HG02870 (cell line): ENCODE measurements at regions not wholly inside any gene's neighbourhood (a gene's known extent, or its start where the extent isn't known, plus 50 kb on each side); places are given as distances from the start of the nearest gene placed in this dataset.

Source experiments
- ATAC-seq: cut with Tn5 transposase; IDR thresholded peaks from one replicate; pipeline ENCODE4 v1.9.1; 2021; ENCODE audit warnings: mild to moderate bottlenecking, moderate library complexity; ENCODE audit not compliant: unreplicated experiment

DNA sequence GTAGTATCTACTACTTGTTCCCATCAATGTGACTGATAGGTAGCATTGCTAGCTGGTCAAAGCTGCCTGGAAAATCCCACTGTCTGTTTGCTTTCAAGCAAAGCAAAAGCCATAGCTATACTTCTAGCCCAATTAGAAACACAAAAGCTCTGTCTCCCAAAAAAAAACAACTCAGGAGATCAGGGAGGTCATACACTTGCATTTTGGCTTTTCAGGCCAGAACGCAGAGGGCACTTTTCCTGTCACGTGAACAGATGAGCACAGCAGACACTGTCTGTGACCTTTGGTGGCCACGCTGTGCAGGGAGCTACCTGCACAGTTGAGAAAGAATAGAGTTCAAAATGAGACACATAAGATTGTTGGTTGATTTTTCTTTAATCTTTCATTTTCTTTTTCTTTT lies 441.7 kb upstream of the PDZRN3 start:
- ATAC-seq = no peak

DNA sequence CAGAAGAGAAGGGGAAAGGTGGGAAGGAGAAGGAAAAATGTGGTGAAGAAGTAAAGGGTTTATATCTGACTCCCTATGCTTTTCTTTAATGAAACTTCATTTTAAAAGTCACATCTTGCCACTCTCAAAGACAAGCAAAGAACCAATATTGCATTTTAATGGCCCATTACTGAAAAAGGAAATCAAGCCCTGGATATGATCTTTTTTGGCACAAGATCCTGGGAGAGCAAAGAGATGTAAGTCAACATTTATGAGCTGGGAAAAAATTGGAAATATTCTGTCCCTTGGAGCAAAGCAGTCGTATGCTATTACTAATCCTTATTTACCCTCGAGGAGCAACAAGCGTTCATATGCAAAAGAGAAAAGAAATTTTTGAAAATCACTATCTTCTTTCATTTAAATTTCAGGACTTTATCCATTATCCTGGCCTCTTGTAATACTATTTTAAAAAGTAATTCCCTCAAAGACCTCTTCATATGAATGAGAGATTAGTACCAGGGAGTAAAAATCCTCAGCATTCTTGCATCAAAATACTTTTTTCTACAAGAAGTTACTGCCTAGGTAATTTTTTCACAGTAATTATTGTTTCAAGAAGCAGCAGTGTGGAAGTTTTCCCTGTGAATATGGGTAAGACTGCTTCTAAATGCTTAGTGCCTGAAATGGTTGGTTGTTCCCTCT lies 435.3 kb upstream of the PDZRN3 start:
- no peak for ATAC-seq

DNA sequence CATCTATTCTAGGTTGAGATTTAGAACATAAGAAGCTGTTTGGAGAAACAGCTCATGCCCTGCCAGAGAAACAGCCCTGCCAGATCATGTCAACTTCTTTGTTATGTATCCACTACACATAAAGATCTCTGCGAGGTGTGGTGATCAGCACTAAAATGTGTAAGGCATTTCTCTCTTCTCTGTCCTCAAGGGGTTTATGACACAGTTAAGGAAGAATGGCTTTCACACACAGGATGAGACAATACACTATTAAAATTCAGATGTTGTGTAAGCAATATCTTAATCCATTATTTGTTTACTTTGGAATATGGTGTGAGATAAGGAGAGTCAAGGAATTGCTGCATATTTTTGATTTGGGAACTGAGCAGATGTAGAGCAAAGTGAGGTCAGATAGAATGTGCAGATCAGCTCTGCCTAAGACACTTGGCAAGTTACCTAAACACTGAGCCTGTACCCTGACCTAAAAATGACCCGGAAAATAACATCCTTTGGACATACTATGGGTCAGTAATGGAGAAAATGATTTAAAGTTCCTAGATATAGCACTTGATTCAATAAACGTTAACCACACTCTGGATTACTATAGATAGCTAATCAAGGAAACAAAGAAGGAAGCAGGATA lies 434.7 kb upstream of the PDZRN3 start:
- no peak for ATAC-seq

DNA sequence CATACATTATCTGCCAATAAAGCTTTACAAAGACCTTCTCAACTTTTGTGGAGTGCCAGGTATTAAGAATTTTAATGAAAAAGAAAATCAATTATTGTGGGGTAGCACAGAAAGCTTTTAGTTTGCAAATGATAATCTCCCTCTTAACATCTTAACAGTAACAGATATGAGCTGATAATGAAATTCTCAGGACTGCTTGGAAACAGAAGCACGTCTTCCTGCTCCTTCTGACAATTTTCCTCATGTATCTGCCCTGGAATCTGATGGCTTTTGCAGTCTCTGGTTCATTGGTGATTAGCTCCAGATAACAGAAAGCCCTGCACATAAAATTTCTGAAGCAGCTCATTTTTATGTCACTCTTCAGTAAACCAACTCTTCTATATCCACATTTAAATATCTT lies 432.4 kb upstream of the PDZRN3 start:
- no peak for ATAC-seq

DNA sequence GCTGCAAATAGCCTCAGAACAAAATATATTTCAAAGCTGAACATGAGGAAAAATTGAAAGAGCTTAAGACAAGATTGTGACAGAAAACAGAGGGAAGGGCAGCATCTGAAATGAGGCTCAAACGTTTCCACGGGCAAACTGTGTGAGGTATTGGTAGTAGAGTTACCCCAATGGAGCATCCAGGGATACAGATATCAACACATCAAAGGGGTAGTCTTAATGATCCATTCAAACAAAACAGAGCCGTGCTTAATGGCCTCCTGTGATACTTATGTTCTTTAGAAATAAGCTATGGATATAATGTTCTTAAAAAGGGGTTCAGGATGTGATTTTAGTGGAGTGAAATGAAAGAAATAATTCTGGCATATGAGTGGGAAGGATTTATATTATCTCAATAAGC lies 430.3 kb upstream of the PDZRN3 start:
- no peak for ATAC-seq

DNA sequence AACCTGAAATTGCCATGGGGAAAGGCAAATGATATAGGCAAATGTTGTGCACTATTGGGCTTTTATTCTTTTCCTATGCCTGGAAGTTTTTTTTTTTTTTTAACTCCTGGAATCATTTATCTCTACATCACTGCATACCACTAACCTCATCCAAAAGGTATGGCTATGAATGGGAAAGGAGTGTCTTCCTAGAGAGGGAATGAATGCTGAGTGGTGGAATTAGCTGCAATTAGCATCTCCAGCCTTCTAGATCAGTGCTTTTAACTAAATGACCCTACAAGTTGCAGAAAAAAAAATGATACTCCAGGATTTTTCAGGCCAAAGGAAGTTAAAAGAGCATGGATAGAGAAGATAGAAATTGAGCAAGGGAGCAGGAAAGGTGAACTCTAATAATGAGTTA lies 429.8 kb upstream of the PDZRN3 start:
- no peak for ATAC-seq

DNA sequence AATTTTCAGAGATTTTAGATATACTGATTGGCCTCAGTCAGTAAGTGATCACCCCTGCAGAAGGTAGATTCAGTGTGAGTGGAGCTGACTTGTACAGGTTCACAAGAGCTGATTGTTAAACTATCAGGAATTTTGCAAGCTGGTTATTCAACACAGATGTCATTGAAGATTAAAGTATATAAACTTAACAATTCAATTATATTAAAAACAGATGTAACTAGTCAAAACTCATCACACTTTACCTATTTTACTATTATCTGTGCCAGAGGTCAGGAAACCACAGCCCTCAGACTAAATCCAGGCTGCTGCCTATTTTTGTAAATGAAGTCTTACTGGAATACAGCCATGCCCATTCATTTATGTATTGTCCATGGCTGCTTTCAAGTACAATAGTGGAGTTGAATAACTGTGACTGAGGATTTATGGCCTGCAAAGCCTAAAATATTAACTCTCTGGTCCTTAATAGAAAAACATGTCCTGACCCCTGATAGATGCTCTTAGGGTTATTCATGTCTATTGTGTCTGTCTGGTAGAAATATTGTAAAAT lies 429.3 kb upstream of the PDZRN3 start:
- no peak for ATAC-seq

DNA sequence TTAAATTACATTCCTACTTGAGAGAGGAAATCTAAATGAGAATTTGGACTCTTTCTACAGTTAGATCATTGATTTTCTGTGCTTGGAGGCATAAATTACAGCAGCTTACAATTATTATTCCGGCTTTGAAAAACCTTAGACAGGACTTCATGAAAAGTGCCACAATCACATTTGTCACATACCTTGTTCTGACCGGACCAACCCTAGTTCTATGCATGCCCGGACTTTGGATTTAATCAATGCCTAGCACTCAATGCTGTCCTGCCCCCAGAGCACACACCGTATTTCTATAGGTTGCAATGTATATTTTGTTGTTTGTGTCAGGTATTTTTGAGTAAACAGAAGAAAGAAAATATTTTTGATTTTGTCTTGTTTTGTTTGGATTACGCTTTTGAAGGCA lies 424.7 kb upstream of the PDZRN3 start:
- ATAC-seq = no peak

DNA sequence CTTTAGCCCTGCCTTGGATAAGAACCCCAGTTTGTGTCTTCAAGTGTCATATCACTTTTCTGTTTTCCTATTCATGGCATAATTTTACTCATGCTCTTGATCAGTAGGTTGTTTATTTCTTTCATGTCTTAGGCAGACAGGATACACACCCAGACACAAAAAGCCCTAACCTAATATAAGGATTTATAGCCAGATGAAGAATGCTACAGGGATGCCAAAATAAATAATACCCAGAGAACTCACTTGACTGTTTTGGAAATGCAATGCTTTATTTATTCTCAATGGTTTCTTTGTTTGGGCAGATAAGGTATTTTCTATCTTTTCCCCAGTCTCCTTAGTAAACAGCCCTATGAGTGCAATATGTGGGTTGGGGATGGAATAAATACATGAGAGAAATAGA lies 424.0 kb upstream of the PDZRN3 start:
- no peak for ATAC-seq

DNA sequence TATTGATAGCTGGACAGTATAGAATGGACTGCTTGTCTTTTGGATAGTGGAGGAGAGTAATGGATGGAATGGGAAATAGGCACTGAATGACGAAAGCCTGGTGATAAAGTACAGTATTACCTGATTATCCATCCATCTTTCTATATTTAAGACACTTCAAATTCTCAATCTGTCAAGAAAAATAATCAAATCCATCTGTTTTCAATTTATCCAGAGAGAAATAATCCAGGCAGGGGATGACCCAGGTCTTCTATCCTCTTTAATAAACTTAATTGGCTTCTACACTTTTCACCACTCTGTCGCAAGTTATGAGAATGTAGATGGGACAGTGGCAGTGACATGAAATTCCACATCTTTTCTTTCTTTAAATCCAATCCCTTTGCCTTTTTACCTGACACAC lies 420.3 kb upstream of the PDZRN3 start:
- ATAC-seq = no peak

DNA sequence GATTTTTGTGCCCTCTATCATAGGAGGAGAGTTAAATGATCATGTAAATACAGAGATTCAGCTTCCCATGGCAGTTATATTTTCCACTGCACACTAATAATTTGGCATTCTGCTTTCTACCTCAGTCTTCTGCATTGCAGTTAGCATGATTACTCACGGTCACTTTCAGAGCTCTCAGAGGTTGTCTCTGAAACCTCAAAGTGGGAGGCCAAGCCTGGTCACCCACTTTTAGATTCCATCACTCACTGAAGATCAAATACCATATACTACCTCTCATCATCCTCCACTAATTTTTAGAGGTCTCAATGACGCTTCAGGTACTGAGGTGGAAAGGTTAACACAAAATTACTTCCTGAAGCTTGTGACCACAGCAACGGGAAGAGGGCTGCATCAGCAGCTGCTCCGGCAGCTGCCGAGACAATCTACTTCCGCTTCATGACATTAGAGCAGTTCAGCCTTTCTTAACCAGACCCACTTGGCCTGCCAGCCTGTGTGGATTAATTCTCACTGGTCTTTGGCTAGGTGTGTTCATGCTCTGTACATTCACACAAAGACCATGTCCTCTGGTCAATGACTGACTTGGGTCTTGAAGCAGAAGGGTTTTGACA lies 416.4 kb upstream of the PDZRN3 start:
- ATAC-seq = no peak

DNA sequence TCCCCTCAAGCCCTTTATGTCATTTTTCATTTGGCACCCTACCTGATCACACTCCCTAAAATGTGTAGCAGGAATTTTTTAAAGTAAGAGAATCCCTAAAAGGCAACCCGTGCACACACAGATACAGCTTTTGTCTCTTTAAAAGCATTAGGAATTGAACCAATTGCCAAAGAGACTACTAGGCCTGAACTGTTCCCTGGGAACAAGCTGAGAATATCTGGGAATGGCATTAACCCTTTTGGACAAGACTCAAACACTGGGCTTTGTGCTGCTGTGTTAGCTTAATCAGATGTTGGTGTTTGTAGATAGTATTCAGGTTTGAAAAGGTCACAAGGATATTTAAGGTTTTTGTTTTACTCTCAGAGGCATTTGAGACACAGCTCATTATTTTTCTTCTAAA lies 414.4 kb upstream of the PDZRN3 start:
- no peak for ATAC-seq

DNA sequence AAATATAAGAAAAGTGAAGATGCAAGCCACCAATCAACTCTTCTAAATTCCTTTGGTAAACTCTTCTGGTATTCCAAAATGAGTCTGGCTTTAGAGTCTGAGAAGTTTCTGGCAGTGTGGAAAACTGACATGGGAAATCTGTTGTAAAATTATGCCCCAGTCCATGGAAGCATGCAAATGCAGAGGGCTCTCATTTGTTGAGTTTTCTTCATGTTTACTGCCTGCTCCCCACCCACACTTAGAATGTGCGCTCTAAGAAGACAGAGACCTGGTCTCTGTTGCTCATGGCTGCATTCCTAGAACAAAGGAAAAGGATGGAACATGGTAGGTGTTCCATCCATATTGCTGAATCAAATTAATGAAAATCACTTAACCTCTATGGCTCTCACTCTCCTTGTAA lies 411.8 kb upstream of the PDZRN3 start:
- no peak for ATAC-seq

DNA sequence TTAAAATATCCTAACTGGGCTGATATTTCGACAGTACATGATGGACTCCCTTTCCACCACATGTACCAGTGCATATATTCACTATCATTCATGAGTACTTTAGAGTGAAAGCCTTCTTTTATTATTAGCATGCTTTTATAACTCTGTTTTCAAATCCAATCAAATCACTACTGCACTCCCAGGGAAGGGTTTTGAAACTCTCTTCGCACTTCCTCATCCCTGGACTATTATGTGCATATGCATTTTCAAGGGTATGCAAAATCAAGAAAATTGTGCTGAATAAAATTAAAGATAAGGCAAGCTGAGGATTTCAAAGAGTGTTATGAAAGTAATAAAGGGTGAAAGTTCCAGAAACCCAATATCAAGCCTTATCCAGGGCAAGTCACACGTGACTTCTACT lies 411.4 kb upstream of the PDZRN3 start:
- no peak for ATAC-seq

DNA sequence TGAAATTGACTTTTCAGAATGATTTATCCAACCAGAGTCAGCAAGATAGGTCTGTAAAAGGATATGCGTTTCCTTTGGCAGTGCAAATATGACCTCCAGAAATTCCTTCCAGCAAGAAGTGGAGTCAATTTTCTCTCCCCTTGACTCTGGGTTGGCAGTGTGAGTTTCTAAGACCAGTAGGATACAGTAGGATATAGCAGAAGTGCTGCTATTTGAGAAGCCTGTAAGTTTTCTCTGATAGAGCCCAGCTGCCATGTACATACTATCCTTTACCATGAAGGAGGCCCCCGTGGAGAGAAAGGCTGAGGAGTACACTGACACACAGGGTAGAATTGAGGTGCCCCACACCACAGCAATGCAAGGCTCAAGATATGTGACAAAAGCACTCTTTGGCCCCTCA lies 409.1 kb upstream of the PDZRN3 start:
- no peak for ATAC-seq

DNA sequence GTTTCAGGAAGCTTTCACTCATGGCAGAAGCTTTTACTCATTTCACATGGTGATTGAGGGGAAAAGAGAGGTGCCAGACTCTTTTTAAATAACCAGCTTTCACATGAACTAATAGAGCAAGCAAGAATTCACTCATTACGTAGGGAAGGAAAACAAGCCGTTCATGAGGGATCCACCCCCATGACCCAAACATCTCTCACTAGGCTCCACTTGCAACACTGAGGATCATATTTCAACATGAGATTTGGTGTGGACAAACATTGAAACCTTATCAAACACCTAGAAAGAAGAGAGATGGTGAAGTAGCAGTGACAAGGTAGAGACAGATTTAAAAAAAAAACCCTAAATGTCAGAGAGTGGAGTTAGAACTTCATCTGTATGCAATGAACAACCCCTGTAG lies 408.6 kb upstream of the PDZRN3 start:
- no peak for ATAC-seq

DNA sequence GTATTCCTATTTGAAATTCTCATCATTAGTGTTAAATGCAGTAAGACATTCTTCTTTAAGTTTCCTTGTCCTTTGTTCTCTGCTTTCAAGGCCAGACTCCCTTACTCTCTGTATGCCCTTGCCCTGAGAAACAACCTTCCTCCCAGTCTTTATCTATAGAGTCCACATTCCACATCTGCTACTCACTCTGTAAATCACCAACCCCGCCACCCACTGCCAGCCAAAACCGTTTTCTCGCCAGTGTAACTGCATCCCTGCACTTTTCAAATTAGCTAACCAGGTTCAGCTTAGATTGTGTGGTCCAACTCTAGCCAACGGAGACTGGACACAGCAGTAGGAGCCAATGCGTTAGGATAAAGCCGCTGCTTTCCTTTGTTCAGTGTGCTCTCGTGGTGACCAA lies 402.4 kb upstream of the PDZRN3 start:
- ATAC-seq = no peak

DNA sequence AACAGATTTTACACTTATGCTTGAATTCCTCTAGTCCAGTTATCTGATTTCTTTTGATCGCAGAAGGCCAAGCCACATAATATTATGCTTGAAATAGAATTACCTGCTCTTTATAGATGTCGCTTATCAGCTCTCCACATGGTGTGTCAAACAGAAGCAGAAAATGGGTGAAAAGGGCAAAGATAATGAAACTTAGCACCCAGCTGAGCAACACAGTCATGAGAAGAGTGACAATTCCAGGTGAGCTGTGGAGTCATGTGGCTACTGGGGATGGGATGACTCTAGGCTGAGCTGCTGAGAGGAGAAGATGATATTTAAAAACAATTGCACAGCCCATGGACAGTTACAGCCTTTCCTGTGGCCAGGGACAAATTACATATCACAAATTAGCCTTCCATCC lies 398.7 kb upstream of the PDZRN3 start:
- no peak for ATAC-seq

DNA sequence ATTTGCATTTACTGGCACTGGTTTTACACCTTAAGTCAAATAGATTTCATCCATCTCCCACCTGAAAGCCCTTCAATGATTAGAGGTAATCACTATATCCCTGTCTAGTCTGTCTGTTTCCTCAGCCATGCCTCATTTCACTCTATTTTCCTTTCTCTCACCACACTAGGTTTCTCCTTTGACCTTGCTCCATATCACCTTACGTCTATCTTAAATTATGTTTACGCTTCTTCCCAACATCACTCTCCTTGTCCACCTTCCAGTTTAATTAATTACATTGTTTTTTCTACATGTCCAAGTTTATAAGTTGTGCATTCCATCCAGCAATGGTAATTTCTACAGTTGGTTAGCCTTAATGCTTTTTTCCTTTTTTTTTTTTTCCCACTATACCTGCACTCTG lies 396.7 kb upstream of the PDZRN3 start:
- no peak for ATAC-seq

DNA sequence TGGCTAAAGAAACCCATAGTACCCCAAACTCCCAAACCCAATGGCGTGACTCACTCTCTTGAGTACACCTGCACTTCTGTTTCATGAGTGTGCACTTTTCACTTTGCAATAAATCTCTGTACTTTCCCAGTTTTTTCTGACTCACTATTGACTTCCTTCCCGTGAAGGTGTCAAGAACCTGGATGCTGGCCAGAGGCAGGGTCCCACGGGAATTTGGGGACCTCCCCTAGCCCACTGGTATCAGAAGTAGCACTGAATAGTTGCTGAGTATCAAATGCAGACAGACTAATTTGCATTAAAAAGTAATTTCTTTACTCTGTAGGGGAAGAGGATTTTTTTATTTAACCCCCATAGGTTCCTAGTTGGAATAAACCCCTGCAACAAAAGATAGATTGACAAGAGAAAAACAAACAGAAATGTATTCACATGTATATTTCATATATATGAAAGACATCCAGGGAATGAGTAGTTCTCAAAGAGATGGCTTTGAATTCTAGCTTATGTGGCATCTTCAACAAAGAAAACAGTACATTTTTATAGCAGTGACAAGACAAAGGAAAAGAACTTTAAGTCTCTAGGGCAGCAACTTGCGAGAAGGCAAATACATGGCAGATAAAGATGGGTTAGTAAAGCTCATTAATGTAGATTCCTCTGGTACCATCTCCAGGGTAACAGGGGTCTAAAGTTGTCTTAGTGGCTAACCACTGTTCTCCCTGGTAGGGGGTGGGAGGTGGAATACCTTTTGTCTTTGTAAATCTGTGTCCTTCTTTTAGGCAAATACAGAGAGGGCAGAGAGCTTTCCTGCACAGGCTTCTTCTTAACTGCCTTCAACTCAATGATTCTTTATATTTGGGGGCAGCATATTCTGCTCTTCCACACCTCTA lies 385.5 kb upstream of the PDZRN3 start:
- no peak for ATAC-seq

DNA sequence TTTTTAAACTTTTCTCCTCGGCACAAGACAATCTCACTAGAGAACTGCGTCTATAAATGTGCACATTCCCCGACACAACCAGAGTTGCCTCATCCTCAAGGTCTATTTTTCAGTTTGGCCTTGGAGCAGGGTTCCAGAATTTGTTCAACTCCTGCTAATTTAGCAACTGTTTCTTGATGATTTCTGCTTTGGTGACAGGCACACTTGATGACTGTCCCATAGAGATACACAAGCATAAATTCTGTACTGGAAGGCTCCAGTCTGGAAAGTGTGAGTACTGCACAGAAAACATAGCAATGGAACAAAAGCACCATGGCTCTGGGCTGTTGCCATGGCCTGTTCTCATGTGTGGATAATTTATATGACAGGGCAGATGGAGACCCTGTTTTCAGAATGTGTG lies 379.6 kb upstream of the PDZRN3 start:
- no peak for ATAC-seq
